ENCODE measurements at regions not wholly inside any gene's neighbourhood (a gene's known extent, or its start where the extent isn't known, plus 50 kb on each side); places are given as distances from the start of the nearest gene placed in this dataset.

- TF ChIP-seq CTCF (IDR thresholded peaks at IDR 0.05) = no peak
- TF ChIP-seq POLR2A (IDR thresholded peaks at IDR 0.05) = no peak
- no peak for TF ChIP-seq POLR2AphosphoS5 (IDR thresholded peaks at IDR 0.05)
These were observed 1109.7 kb upstream of the CDH18 start for GRCh38 chr5:21097661-21098060.
